Activated T-cell treated with anti-CD3 and anti-CD28 coated beads for 1 hour (primary cell): ENCODE measurements at regions not wholly inside any gene's neighbourhood (a gene's known extent, or its start where the extent isn't known, plus 50 kb on each side); places are given as distances from the start of the nearest gene placed in this dataset.

Experiments
- DNase-seq: peaks from one replicate; pipeline ENCODE4 v3.0.0-alpha.2; 2020; ENCODE audit warnings: low read depth

DNA sequence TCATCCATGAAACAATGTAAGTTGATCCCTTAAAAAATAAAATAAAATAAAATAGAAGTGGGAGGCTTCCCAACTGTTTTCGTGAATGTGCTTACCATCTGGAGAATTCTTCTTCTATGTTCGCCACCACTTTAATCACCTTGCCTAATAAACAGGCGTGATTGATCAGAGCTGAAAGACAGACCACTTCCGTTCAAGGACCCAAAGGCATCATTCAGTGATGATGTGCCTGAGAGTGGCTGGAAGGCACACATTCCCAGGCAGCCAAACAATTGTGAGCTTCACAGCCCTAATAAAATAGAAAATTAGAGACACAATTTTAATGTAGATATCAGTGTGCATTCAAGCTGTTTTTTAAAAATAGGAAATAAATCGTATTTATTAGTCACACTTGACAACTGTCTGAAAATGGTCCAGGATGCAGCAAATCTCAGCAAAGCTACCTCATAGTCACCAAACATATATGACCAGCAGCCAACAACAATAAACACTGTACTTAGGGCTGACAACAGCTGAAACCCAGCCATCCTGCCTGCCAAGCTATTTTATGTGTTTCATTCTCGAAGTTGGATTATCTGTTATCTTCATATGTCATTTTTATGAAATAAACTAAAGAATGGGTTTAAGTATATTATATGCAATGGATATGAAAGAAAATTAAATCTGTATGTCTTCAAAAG, 163.2 kb upstream of the FAM9B start:
- no peak for DNase-seq

DNA sequence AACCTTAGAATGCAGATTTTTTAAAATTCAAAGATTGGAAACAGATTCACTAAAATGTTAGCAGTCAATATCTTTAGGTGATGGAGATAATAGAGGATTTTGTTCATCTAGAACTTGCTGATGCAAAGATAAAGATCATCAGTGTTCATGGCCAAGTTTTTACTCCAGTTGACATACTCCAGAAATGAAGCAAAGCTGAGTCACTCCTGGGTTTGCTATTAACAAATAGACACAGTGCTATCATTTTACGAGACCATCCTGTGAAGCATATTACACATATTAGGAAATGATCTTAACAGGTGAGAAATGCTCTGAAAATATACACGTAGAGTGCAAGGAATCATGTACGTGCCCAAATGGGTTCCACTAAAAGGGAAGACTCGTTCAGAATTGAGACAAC, 170.6 kb upstream of the FAM9B start:
- DNase-seq, result no peak

DNA sequence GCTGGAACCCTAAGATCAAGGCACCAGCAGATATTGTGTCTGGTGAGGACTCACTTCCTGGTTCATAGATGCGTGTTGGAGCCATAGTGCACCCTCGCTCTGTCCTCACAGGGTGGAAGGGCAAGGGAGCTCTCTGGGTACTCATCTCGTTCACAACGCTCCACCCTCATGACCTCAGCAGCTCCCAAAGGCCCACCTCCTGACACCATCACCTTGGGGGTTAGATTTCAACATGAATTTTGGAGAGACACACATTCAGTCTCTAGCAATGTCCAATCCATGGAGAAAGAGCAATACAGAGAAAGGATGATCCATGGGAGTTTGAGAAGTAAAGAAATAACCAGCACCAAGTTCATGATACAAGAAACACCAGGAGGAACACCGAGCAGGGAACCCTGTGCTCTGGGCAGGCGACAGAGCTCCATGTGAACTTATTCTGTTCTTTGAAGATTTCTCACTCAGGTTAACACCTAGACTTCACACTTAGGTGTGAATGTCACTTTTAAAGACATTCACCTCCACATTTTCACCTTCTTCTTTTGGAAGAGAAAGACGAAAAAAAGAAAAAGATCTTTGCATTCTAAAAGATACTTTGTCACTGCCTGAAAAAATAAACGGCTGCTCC, 171.8 kb upstream of the FAM9B start:
- DNase-seq, result no peak

DNA sequence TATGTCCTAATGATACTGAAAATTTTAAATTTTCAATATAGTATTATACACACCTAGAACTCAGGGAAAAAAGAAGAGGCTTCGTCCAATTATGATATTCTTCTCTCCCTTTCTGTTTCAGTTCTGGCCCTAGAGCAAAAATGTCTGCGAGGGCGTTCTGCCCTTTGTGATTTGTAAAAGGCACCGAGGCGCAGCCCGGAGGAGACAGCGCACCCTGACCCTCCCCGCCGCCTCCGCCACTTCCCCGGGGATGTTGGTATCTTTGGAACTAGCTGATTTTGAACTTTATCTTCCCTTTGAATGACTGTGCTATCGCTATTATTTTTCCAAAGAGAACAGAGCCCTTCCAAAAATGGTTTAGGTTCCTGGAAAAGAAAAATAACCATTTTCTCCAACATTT, 173.2 kb upstream of the FAM9B start:
- no peak for DNase-seq

DNA sequence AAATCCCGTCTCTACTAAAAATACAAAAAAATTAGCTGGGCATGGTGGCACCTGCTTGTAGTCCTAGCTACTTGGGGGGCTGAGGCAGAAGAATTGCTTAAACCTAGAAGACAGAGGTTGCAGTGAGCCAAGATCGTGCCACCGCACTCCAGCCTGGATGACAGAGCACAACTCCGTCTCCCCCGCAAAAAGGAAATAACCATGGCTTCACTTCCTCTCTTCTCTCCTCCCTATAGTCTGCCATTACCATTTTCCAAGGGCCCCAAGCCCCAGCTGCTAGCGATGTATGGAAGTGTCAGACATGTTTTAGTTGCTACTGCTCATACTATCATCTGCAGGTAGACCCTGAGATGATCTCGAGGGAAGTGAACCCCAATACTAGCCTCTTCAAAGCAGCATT, 177.3 kb upstream of the FAM9B start:
- no peak for DNase-seq

DNA sequence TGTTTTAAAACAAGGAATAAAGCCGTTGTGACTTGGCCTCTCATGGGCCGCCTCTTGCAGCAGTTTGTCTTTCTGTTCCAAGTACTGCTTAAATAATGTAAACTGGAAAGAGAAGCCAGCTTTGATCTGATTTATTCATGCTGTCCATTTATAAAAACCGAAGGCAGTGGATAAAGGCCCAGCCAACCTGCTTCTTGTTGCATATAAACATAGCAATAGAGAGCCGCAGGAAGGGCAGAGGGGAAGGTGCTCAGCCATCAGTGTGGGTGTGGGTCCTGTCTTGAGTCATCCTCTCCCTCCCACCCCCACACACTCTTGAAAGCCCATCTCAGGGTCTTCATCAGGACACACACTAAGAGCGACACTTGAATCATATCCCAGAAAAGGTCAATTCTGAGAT, 187.9 kb upstream of the FAM9B start:
- DNase-seq, result no peak

DNA sequence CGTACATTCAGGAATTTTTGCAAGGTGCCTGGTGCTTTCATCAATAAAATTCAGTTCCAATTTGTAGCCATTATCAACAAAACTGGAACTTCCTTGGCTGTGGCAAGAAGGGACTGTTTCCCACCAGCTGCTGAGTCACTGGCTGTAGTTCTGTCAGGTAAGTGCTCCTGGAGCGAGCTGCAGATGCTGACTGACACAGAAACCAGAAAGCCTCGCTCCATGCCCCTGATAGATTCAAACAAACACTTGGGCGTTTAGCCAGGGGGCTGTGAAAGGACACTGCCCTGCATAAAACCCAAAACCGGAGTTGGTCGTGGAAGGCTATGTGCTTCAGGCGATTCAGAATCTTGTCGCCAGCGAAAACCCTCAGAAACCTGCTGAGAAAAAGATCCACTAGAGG, 188.4 kb upstream of the FAM9B start:
- DNase-seq, result no peak

DNA sequence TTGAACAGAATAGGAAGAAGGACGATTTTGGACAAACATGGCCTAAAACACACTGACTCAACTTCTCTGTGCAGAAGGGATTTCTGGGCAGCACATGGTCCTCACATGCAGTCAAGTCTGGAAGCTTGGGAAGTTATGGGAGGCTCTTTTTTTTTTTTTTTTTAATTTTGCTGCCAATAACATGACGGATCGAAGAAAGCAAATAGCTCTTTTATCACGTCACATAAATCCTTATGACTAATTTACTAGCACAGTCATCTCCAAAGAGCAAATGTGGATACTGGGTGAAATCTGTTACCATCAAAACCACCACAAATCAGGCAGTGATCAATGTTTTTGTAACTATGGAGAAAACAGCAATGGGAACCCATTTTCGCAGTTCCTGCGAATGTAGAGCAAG, 193.3 kb upstream of the FAM9B start:
- no peak for DNase-seq

DNA sequence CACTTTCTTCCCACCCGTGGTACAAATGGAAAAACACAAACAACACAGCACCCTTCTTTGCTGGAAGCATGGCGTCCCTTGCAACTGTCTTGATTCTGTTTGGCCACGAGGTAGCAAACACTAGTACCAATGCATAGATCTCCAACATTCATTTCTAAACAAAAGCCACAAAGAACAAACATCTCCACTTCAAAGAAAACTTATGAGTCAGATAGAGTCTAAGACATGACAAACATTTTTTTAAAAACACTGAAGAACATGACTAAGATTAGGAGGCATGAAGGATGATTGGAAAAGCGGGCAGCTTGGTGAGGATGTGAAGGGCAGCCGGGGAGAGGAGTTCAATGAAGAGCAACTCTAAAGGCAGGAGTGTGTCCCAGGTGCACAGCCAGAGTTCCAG, 197.6 kb upstream of the FAM9B start:
- no peak for DNase-seq

DNA sequence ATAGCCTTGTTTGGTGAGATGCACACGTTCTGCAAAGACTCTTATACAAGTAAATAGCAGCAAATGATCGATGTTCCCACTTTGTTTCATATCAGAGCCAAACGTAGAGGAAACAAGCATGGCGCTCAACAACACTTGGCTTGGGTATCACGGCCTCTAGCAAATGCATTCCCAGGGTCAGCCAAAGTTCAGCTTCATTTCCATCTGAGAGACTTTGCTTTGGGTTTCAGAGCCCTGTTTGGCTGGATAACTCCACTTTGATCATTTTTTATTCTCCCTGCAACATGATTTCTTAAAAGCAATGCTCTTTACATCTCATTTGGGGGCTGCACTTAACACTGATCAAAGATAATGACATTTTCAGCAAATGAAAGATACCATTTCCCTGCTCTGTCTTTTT, 199.2 kb upstream of the FAM9B start:
- DNase-seq, result no peak

DNA sequence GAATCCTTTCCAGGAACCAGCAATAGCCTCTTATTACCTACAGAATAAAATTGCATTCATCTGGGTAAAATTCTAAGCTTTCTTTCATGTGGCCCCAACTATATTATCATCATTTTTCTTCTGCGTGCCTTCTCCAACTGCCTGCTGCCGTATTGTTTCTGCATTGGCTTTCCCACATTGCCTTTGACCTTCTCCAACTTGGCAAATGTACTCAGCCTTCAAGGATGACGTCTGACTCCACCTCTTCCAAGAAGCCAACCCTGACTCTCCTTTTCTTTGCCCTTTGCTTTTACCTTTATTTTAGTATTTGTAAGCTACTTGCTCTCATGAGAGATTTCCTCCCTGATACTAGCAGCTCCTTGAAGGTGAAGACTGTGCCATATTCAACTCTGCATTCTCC, 200.4 kb upstream of the FAM9B start:
- DNase-seq, result no peak

DNA sequence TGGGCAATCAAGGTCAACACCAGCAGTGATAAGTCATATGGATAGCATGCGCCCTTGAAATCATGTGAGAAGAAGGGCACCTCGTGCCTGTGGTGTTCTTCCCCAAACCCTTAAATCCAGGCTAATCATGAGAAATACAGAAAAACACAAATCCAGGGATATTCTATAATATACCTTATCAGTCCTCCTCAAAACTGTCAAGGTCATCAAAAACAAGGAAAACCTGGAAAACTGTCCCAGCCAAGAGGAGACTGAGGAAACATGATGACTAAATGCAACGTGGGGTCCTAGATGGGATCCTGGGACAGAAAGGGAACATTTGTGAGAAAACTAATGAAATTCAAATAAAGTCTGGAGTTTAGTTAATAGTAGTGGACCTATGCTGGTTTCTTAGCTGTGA, 201.8 kb upstream of the FAM9B start:
- no peak for DNase-seq

DNA sequence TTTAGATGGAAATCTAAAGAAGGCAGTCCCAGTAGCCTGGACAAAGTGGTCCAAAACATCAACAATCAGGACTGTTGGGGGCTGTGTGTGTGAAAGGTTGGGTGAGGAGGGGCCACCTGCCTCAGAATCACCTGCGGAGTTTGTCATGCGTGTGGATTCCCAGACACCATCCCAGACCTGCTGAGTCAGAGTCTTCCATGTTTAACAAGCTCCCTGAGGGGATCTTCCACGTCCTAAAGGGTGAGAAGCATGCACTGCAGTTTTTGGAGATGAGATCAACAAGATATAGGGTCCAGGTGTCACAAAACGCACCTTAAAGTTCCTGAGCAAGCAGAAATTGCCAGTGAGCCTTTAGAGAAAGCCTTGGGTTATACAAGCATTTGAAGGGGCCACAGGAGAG, 207.0 kb upstream of the FAM9B start:
- DNase-seq, result no peak

DNA sequence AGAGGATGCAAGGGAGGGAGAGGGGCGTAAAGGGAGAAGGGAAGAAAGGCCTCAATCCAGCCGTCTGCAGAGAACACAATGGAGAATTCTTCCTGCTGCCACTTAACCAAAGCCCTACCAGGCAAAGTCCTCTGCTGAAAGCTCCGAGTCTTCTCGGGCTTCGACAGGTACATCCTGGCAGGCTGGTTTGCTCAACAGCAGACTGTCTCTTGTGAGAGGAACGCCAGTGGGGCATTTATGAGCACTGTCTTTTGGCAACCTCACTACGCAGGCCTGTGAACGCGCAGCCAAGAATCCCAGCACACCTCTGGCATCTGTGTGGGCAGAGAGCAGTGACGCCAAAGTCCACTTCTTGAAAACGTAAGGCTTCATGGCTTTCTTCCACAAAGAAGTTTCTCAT, 207.5 kb upstream of the FAM9B start:
- no peak for DNase-seq

DNA sequence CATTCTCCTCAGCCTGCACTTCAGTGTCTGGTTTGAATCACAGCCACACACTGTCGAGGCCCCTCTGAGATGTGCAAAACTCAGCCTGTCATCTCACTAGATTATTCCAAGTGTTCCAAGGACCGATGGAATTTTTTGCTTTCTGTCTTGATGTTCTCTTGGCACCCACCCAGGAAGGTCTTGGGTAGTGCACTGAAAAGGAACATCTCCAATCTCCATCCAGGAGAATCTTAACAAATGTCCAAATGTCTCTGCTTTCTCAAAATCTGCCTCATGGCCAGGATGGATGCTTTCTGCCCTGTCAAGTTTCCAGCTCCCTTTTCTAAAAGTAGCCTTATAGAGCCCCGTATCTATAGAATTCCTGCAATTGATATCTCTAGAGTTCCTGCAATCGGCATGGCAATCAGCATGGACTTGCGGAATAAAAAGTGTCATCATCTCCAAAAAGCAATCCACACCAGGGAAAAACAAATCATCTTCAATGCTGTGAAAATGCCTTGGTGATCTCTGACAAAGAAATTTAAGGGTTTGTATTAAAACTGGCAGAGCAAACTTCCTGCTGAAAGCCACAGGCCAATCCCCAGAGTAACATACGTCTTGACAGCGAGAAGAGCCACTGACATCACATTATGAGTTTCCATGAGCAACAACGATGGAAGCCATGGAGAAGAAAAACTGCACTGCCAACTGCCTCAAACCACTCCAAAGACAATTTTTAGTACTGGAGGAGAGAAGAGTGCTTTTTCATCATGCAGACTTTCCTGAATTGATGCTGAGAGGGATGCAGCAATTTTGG, 215.3 kb upstream of the FAM9B start:
- DNase-seq, result no peak

DNA sequence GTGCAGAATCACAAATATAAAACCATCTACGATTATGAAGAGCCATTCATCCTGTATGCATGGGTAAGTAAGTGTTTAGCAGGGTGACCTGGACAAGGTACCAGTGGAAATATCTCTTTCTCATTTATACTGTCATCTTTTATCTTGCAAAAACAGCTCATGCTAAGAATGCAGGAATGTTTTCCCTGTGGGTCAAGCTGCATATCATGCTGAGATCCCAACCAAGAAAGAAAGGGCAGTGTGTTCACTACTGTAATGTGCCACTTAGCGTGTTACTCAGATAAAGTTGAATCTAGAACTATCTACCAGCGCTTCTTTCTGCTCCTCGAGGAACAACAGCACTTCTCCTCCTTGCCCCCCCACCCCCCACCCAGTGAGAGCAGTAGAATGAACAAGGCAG, 212.7 kb upstream of the TBL1X start:
- DNase-seq, result no peak

DNA sequence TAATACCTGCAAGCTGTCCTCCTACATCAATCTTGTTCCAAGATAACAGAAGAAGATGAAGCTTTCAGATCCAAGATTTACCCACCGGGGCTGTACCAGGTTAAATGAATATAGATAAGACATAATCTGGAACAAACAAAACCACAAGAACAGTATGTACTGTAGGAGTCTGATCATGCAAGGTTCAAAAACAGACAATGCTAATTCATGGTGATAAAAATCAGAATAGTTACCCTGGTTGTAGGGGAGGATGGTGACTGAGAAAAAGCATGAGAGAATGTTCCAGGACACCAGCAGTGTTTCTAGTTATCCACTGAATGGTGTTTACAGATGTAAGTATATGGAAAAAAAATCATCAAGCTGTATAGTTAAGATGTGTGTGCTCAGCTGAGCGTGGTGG, 211.6 kb upstream of the TBL1X start:
- no peak for DNase-seq

DNA sequence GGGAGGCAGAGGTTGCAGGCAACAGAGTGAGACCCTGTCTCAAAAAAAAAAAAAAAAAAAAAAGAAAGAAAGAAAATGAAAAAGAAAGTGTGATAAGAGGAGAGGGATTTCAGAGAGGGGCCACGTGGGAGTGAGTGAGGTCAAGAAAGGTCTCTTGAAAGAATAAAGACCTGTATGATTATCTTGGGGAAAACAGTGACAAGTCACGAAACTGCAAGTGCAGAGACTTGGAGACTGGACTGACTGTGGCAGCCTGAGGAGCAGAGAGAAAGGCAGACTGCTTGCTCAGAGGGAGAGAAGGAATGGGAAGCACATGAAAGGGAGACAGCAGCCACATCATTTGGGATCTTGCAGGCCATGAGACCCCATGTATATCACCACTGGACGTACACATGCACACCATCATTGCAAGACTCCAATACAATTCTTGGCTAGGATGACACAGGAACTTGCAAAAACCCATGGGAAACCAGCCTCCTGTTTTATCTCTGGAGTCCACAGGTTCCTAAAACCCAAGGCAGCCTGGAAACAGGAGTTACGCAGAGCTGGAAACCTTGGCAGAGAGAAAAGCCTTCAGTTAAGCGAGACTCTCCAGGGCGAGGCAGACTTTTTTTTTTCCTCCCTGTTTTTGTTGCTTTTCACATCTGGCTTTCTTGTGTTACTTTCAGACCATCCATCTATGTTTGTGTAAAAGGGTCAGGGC, 207.0 kb upstream of the TBL1X start:
- DNase-seq, result no peak

DNA sequence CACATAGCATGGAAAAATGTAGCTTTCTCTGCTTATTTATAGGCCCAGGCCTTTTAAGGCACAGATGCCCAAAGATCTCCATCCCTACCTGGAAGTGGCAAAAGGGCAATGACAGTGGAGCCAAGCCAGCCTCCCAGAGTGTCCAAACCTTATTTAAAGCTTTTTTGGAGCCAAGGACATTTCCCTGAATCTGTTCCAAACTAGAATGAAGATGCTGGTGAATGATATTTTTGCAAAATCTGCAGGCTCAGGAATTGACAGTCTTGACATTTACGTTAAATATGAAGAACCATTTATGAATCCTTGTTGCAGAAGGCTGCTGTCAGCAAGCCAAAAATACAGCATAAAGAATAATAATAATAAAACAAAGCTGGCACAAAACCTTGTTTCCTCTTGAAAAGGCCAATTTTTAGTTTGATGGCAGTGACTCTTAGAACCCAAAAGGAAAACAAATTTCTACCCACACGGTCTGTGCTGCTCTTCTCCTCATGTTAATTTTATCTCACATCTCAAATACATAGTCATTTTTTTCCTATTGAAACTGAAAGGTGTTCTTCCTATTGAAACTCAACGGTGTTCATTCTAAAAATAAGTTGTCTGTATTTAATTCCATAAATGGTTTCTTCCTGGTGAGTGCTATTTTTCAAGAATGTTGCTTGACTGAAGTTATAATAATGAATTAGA, 206.3 kb upstream of the TBL1X start:
- no peak for DNase-seq

DNA sequence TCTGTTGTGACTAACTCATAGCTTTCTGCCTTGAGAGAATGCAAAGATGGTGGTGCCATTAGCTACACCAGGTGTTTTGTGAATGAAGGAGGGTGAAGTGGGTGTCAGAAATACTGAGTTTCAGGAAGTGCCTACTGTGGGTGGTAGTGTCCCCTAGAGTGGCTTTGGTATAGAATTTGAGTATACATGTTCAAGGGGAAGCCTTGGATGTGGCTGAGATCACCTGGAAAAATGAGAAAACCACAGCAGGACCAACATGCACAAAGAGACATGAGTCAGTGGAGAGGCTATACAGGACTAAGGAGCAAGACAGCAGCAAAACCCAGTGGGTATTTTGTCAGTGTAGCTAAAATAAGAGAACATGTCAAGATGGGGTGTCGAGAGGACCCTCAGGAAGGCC, 204.3 kb upstream of the TBL1X start:
- DNase-seq, result no peak

DNA sequence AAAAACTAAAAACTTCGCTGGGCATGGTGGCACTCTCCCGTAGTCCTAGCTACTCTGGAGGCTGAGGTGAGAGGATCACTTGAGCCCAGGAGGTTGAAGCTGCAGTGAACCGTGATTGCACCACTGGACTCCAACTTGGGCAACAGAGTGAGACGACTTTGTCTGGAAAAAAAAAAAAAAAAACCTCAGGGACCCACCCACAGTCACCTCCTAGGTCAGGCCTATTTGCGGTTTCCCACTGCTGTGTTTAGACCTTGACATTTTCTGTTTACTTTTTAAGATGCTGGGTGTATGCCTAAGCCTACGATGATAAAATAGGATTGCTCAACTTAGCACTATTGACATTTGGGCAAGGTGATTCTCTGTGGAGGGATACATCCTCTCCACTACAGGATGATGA, 197.4 kb upstream of the TBL1X start:
- DNase-seq, result no peak

DNA sequence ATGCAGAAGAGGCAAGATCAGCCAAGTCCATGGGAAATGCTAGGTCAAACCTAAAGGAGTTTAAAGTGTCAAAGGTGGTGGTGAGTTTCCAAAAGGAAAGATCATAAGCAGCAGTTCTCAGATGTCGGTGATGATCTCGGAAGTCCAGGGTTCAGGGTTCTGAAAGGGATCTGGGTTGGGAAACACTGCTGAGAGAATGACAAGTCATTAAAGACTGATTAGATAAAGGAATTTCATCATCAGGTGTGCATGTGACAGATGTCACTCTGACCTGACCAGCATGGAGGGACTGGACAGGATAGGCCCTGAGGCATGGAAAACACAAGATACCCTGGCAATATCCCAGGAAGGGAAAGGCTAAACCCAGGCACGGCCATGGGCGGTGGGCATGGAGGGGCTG, 195.7 kb upstream of the TBL1X start:
- DNase-seq, result no peak
